ENCODE measurements at regions not wholly inside any gene's neighbourhood (a gene's known extent, or its start where the extent isn't known, plus 50 kb on each side); places are given as distances from the start of the nearest gene placed in this dataset.
"Not testable (repeated sequence)": the region's sequence is repeated elsewhere in the genome, so short reads cannot be mapped to it uniquely, and the experiment has no call there.

DNA sequence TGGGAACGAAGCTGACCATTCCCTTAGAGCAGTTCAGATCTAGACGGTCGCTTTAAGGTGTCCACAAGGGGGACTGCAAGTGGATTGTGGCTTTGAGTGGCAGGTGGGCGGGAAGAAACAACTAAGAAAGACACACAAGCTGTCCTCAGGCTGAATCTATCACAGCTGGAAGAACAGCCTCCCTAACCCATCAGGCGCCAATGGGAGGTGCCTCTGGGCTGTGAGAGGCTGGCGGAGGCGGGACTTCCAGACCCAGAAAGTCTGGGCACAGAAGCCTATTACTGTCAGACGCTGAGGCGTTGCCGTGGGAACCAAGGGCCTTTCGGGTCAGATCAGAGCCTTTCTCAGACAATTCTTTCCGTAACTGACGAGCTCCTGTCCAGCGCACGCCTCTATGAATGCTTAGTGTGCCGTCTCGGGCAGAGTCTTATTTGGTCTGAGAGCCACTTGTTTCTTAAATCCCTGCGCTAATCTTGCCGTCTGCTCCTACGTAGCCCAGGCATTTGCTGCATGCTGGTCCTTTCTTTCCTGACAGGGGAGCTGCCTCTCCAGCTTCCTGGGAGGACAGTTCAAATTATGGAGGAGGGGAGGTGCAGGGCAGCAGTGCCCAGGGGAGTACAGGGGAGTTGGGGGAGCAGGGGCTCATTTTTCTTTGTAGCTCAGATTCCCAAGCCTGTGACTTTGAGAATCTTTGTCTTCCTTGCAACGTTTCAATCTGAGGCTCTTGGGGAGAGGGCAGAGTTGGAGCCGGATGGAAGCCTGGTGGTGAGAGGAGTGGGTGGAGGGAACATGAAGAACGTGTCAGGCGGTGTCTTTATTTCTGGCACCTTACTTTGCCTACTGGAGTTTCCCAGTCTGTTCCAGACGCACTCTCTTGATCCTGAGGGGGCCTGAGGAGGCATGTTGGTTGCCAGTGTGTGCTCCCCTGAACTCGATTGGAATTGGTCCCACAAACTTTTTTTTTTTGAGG, 618.7 kb downstream of the KCNJ18 start:
- intact Hi-C loops (cut with DNase I), result no loop called here
- Histone ChIP-seq H3K9me3 (no peaks in the 10 kb centered on the region), H3K4me1 (no peaks in the 10 kb centered on the region), H3K27ac (no peak overlapping the region), H3K27me3 (no peaks in the 10 kb centered on the region), H3K4me3 (no peak overlapping the region), H3K36me3 (no peaks in the 10 kb centered on the region)
- DNase-seq (ENCODE audit: extremely low spot score in 2 of 2), result no peak
- TF ChIP-seq POLR2AphosphoS5 (IDR thresholded peaks at IDR 0.05; ENCODE audit: insufficient read depth in 1 of 2, low read depth in 1 of 2) (no peak), POLR2A (IDR thresholded peaks at IDR 0.05) (no peak)
- TF ChIP-seq, protein P1, sequence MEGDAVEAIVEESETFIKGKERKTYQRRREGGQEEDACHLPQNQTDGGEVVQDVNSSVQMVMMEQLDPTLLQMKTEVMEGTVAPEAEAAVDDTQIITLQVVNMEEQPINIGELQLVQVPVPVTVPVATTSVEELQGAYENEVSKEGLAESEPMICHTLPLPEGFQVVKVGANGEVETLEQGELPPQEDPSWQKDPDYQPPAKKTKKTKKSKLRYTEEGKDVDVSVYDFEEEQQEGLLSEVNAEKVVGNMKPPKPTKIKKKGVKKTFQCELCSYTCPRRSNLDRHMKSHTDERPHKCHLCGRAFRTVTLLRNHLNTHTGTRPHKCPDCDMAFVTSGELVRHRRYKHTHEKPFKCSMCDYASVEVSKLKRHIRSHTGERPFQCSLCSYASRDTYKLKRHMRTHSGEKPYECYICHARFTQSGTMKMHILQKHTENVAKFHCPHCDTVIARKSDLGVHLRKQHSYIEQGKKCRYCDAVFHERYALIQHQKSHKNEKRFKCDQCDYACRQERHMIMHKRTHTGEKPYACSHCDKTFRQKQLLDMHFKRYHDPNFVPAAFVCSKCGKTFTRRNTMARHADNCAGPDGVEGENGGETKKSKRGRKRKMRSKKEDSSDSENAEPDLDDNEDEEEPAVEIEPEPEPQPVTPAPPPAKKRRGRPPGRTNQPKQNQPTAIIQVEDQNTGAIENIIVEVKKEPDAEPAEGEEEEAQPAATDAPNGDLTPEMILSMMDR (IDR thresholded peaks at IDR 0.05), result no peak

GRCh38 chr17:22321001-22321400, 628.7 kb downstream of the KCNJ18 start:
- H3K4me1 ChIP-seq; H3K4me3 ChIP-seq; H3K9me3 ChIP-seq; H3K27me3 ChIP-seq; H3K36me3 ChIP-seq; H3K27ac ChIP-seq; DNase-seq (ENCODE audit: extremely low spot score in 2 of 2); intact Hi-C loops (cut with DNase I): not testable (repeated sequence)

DNA sequence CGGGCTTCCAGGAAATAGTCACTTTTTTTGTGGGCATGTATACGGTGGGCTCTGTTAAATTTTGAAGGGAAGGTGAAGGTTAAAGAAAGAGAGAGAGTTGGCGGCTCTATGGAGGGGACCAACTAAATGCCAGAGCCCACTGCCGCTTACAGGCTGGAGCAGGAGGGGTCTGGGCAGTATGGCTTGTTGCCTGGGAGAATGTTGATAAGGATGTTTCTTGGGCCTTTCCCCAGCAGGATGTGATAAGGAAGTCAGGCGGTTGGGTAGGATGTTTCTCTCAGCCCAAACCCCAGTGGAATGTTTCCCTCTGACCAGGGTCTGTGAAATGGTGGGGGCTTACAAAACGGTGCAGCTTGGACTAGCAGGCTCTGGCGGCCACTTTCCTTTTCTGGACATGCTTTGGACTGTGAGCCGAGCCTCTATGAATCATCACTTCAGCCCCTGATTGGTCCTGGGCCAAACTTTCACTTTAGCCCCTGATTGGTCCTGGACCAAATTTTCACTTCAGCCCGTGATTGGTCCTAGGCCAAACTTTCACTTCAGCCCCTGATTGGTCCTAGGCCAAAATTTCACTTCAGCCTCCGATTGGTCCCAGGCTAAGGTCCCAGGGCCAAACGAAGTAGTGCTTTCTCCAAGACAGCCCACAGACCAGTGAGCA, 630.7 kb downstream of the KCNJ18 start:
- DNase-seq (ENCODE audit: extremely low spot score in 2 of 2); H3K4me1 ChIP-seq; H3K27me3 ChIP-seq; H3K36me3 ChIP-seq; intact Hi-C loops (cut with DNase I); H3K4me3 ChIP-seq; H3K27ac ChIP-seq; H3K9me3 ChIP-seq: not testable (repeated sequence)

GRCh38 chr17:22337467-22337866, 645.1 kb downstream of the KCNJ18 start:
- TF ChIP-seq, protein P1 (IDR thresholded peaks at IDR 0.05), result no peak
- no peak for TF ChIP-seq POLR2AphosphoS5 (IDR thresholded peaks at IDR 0.05; ENCODE audit: insufficient read depth in 1 of 2, low read depth in 1 of 2)
- TF ChIP-seq POLR2A (IDR thresholded peaks at IDR 0.05), result no peak
- Histone ChIP-seq H3K36me3 (no peaks in the 10 kb centered on the region), H3K27ac (no peak overlapping the region), H3K4me3 (no peak overlapping the region), H3K4me1 (no peaks in the 10 kb centered on the region), H3K9me3 (no peaks in the 10 kb centered on the region), H3K27me3 (no peaks in the 10 kb centered on the region)
- no peak for DNase-seq (ENCODE audit: extremely low spot score in 2 of 2)
- intact Hi-C loops (cut with DNase I), result no loop called here

GRCh38 chr17:22356603-22357002, 664.3 kb downstream of the KCNJ18 start:
- H3K4me1 ChIP-seq; H3K27ac ChIP-seq; H3K4me3 ChIP-seq; H3K36me3 ChIP-seq; intact Hi-C loops (cut with DNase I); DNase-seq (ENCODE audit: extremely low spot score in 2 of 2); H3K9me3 ChIP-seq; H3K27me3 ChIP-seq: not testable (repeated sequence)

DNA sequence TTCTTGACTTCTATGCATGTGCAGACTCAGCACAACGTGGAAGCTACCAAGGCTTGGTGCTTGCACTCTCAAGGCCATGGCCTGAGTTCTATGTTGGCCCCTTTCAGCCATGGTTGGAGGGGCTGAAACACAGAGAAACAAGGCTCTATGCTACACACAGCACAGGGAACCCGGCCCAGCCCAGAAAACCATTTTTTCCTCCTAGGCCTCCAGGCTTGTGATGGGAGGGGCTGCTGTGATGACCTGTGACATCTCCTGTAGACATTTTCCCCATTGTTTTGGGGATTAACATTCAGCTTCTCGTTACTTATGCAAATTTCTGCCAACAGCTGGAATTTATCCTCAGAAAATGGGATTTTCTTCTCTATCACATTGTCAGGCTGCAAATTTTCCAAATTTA, 678.7 kb downstream of the KCNJ18 start:
- not testable (repeated sequence) for H3K4me3 ChIP-seq

GRCh38 chr17:22373911-22374310, 681.6 kb downstream of the KCNJ18 start:
- H3K9me3 ChIP-seq, result no peaks in the 10 kb centered on the region
- H3K4me1 ChIP-seq, result no peaks in the 10 kb centered on the region
- H3K36me3 ChIP-seq, result no peaks in the 10 kb centered on the region
- TF ChIP-seq, protein P1 (IDR thresholded peaks at IDR 0.05), result no peak
- no peak for TF ChIP-seq POLR2A (IDR thresholded peaks at IDR 0.05)
- TF ChIP-seq POLR2AphosphoS5 (IDR thresholded peaks at IDR 0.05; ENCODE audit: insufficient read depth in 1 of 2, low read depth in 1 of 2), result no peak
- H3K27me3 ChIP-seq, result no peaks in the 10 kb centered on the region
- no peak overlapping the region for H3K27ac ChIP-seq
- no peak for DNase-seq (ENCODE audit: extremely low spot score in 2 of 2)
- intact Hi-C loops (cut with DNase I), result no loop called here
- no peak overlapping the region for H3K4me3 ChIP-seq

More for the DNA sequence above, 678.7 kb downstream of the KCNJ18 start:
- H3K4me1 ChIP-seq; DNase-seq (ENCODE audit: extremely low spot score in 2 of 2); H3K9me3 ChIP-seq; intact Hi-C loops (cut with DNase I); H3K27me3 ChIP-seq; H3K27ac ChIP-seq; H3K36me3 ChIP-seq: not testable (repeated sequence)

Measured in vagina (tissue), 2 donors.